Smooth muscle cell (in vitro differentiated cells): ENCODE measurements at regions not wholly inside any gene's neighbourhood (a gene's known extent, or its start where the extent isn't known, plus 50 kb on each side); places are given as distances from the start of the nearest gene placed in this dataset.

ENCODE experiments used
- DNase-seq: peaks from one replicate; lab custom pipeline; 2025; ENCODE audit not compliant: unreplicated experiment; lab: John Stamatoyannopoulos, UW
- H2AFZ ChIP-seq: fragments of 200-600 bp; sonication (generic); 2 replicates; pipeline ENCODE4 v1.6.0; 2016; ENCODE audit warnings: antibody characterized with exemption, low read depth, mild to moderate bottlenecking
- H3F3A ChIP-seq: fragments of 200-600 bp; sonication (generic); 2 replicates; pipeline ENCODE4 v1.6.0; 2017; ENCODE audit warnings: antibody characterized with exemption, low read depth
- H3K27ac ChIP-seq: fragments of 200-600 bp; sonication (generic); 2 replicates; pipeline ENCODE4 v1.5.1; 2016; ENCODE audit warnings: low read depth, mild to moderate bottlenecking
- H3K27me3 ChIP-seq: fragments of 200-600 bp; sonication (generic); 2 replicates; pipeline ENCODE4 v1.6.1; 2016; ENCODE audit warnings: low read depth, mild to moderate bottlenecking
- H3K36me3 ChIP-seq: fragments of 200-600 bp; sonication (generic); 2 replicates; pipeline ENCODE4 v1.5.1; 2016; ENCODE audit warnings: low read depth
- H3K4me1 ChIP-seq: fragments of 200-600 bp; sonication (generic); 2 replicates; pipeline ENCODE4 v1.5.1; 2016; ENCODE audit warnings: low read depth
- H3K4me2 ChIP-seq: fragments of 200-600 bp; sonication (generic); 2 replicates; pipeline ENCODE4 v1.6.0; 2016; ENCODE audit warnings: mild to moderate bottlenecking
- H3K4me3 ChIP-seq: fragments of 200-600 bp; sonication (generic); 2 replicates; pipeline ENCODE4 v1.5.1; 2016; ENCODE audit warnings: mild to moderate bottlenecking
- H3K79me2 ChIP-seq: fragments of 200-600 bp; sonication (generic); 2 replicates; pipeline ENCODE4 v1.6.0; 2016; ENCODE audit warnings: low read depth, mild to moderate bottlenecking
- H3K9ac ChIP-seq: fragments of 200-600 bp; sonication (generic); 2 replicates; pipeline ENCODE4 v1.6.0; 2016; ENCODE audit warnings: low read depth
- H3K9me3 ChIP-seq: fragments of 200-600 bp; sonication (generic); replicated peaks from 2 replicates; pipeline ENCODE4 v1.5.1; 2016; ENCODE audit warnings: low read depth
- H4K20me1 ChIP-seq: fragments of 200-600 bp; sonication (generic); 2 replicates; pipeline ENCODE4 v1.6.0; 2016; ENCODE audit warnings: low read depth
- CTCF ChIP-seq: fragments of 200-600 bp; sonication (generic); IDR thresholded peaks from 2 replicates; pipeline ENCODE4 v1.5.1; 2017; ENCODE audit warnings: borderline replicate concordance, mild to moderate bottlenecking, antibody characterized with exemption; ENCODE audit not compliant: insufficient read depth, poor library complexity, severe bottlenecking
- WGBS: methylation state at CpG from one replicate; pipeline ENCODE4 v1.1.7; 2016; ENCODE audit warnings: low lambda C conversion rate; 5-methylcytosine and 5-hydroxymethylcytosine counted together

- H2AFZ ChIP-seq = no peak overlapping the region
- no peaks in the 10 kb centered on the region for H3F3A ChIP-seq
- H3K4me2 ChIP-seq = no peak overlapping the region
- no peaks in the 10 kb centered on the region for H3K79me2 ChIP-seq
- DNase-seq = no peak
- no peak overlapping the region for H3K27ac ChIP-seq
- no peaks in the 10 kb centered on the region for H4K20me1 ChIP-seq
- H3K9ac ChIP-seq = no peak overlapping the region
- no peaks in the 10 kb centered on the region for H3K9me3 ChIP-seq
- H3K27me3 ChIP-seq = no peaks in the 10 kb centered on the region
- no peak for TF ChIP-seq CTCF
- no peaks in the 10 kb centered on the region for H3K36me3 ChIP-seq
- H3K4me3 ChIP-seq = no peak overlapping the region
- no peaks in the 10 kb centered on the region for H3K4me1 ChIP-seq
- WGBS = 85% methylated on average over 1 of the region's 1 CpG
These were observed 181.9 kb upstream of the ARG1 start for GRCh38 chr6:131391116-131391515.

GRCh38 chr6:131393433-131393832 is 179.6 kb upstream of the ARG1 start:
- no peak overlapping the region for H2AFZ ChIP-seq
- TF ChIP-seq CTCF = no peak
- H3K4me2 ChIP-seq = no peak overlapping the region
- H3K36me3 ChIP-seq = no peaks in the 10 kb centered on the region
- H3K27me3 ChIP-seq = no peaks in the 10 kb centered on the region
- H3F3A ChIP-seq = no peaks in the 10 kb centered on the region
- H3K9ac ChIP-seq = no peak overlapping the region
- WGBS = 99% methylated on average over 2 of the region's 2 CpGs
- no peaks in the 10 kb centered on the region for H4K20me1 ChIP-seq
- no peaks in the 10 kb centered on the region for H3K79me2 ChIP-seq
- no peak overlapping the region for H3K27ac ChIP-seq
- H3K9me3 ChIP-seq = no peaks in the 10 kb centered on the region
- no peaks in the 10 kb centered on the region for H3K4me1 ChIP-seq
- no peak for DNase-seq
- H3K4me3 ChIP-seq = no peak overlapping the region

- 95% methylated on average over 1 of the region's 1 CpG for WGBS
- no peaks in the 10 kb centered on the region for H3F3A ChIP-seq
- no peaks in the 10 kb centered on the region for H3K9me3 ChIP-seq
- H3K79me2 ChIP-seq = no peaks in the 10 kb centered on the region
- no peak overlapping the region for H3K4me3 ChIP-seq
- no peak for DNase-seq
- H3K27ac ChIP-seq = no peak overlapping the region
- H3K27me3 ChIP-seq = no peaks in the 10 kb centered on the region
- no peaks in the 10 kb centered on the region for H4K20me1 ChIP-seq
- TF ChIP-seq CTCF = no peak
- H2AFZ ChIP-seq = no peak overlapping the region
- no peaks in the 10 kb centered on the region for H3K36me3 ChIP-seq
- no peak overlapping the region for H3K4me2 ChIP-seq
- no peaks in the 10 kb centered on the region for H3K4me1 ChIP-seq
- H3K9ac ChIP-seq = no peak overlapping the region
These were observed 178.1 kb upstream of the ARG1 start for GRCh38 chr6:131394768-131395432.

GRCh38 chr6:131398176-131398575 is 174.8 kb upstream of the ARG1 start:
- no peaks in the 10 kb centered on the region for H3K27me3 ChIP-seq
- no peak overlapping the region for H3K9ac ChIP-seq
- no peak overlapping the region for H3K27ac ChIP-seq
- WGBS = 49% methylated on average over 3 of the region's 3 CpGs
- H3K79me2 ChIP-seq = no peaks in the 10 kb centered on the region
- peaks cover 3% of the 10 kb centered on the region for H3K4me1 ChIP-seq
- H2AFZ ChIP-seq = no peak overlapping the region
- H3K4me2 ChIP-seq = no peak overlapping the region
- TF ChIP-seq CTCF = no peak
- no peaks in the 10 kb centered on the region for H3K9me3 ChIP-seq
- DNase-seq = no peak
- no peaks in the 10 kb centered on the region for H3F3A ChIP-seq
- H4K20me1 ChIP-seq = no peaks in the 10 kb centered on the region
- no peaks in the 10 kb centered on the region for H3K36me3 ChIP-seq
- H3K4me3 ChIP-seq = no peak overlapping the region
